Mesenchymal stem cell (in vitro differentiated cells and primary cell): ENCODE measurements at regions not wholly inside any gene's neighbourhood (a gene's known extent, or its start where the extent isn't known, plus 50 kb on each side); places are given as distances from the start of the nearest gene placed in this dataset.

Experiments
- DNase-seq: peaks from one replicate; pipeline ENCODE4 v3.0.0-alpha.2; 2013
- H2AFZ ChIP-seq: one replicate; pipeline ENCODE4 v1.6.1; 2013; ENCODE audit warnings: low read depth, mild to moderate bottlenecking, control low read depth, inconsistent platforms, low read length, moderate library complexity
- H2AK5ac ChIP-seq: 2 replicates; pipeline ENCODE4 v1.6.1; 2013; ENCODE audit warnings: low read length, moderate library complexity, mild to moderate bottlenecking, inconsistent platforms; ENCODE audit not compliant: severe bottlenecking
- H2BK120ac ChIP-seq: one replicate; pipeline ENCODE4 v1.6.1; 2013; ENCODE audit warnings: low read depth, mild to moderate bottlenecking, inconsistent platforms, low read length, moderate library complexity
- H2BK12ac ChIP-seq, 2 experiments: one replicate each; pipeline ENCODE4 v1.6.1; 2013; ENCODE audit warnings: inconsistent platforms in 2 of 2, low read length in 2 of 2, mild to moderate bottlenecking in 2 of 2, moderate library complexity in 2 of 2, control low read depth in 1 of 2
- H2BK15ac ChIP-seq: one replicate; pipeline ENCODE4 v1.6.1; 2013; ENCODE audit warnings: mild to moderate bottlenecking, low read depth, inconsistent platforms; ENCODE audit not compliant: poor library complexity, severe bottlenecking
- H2BK5ac ChIP-seq: 2 replicates; pipeline ENCODE4 v1.6.1; 2013; ENCODE audit warnings: low read depth, mild to moderate bottlenecking, low read length, control low read depth, inconsistent platforms; ENCODE audit not compliant: poor library complexity, severe bottlenecking
- H3K14ac ChIP-seq, 2 experiments: one replicate each; pipeline ENCODE4 v1.6.1; 2013; ENCODE audit warnings: inconsistent platforms in 2 of 2, low read length in 2 of 2, control low read depth in 1 of 2, mild to moderate bottlenecking in 1 of 2, moderate library complexity in 1 of 2
- H3K18ac ChIP-seq, 2 experiments: one replicate each; pipeline ENCODE4 v1.6.1; 2013; ENCODE audit warnings: inconsistent platforms in 2 of 2, low read length in 2 of 2, control low read depth in 1 of 2, low read depth in 1 of 2, mild to moderate bottlenecking in 1 of 2
- H3K23ac ChIP-seq, 2 experiments: one replicate each; pipeline ENCODE4 v1.6.1; 2013; ENCODE audit warnings: inconsistent platforms in 2 of 2, low read length in 2 of 2, mild to moderate bottlenecking in 2 of 2, moderate library complexity in 2 of 2, control low read depth in 1 of 2
- H3K27ac ChIP-seq: 2 replicates; pipeline ENCODE4 v1.5.1; 2013; ENCODE audit warnings: mild to moderate bottlenecking, moderate library complexity, low read length, control low read depth, inconsistent platforms; ENCODE audit not compliant: poor library complexity, severe bottlenecking
- H3K27me3 ChIP-seq, 2 experiments: 2 replicates each; pipeline versions ENCODE4 v1.6.1 to v1.7.0; 2013; ENCODE audit warnings: low read length in 2 of 2, mild to moderate bottlenecking in 2 of 2, moderate library complexity in 2 of 2, control low read depth in 1 of 2, inconsistent platforms in 1 of 2; ENCODE audit not compliant: control insufficient read depth in 1 of 2, insufficient read depth in 1 of 2
- H3K36me3 ChIP-seq, 2 experiments: 2 replicates each; pipeline versions ENCODE4 v1.6.1 to v1.7.0; 2013; ENCODE audit warnings: low read length in 2 of 2, control low read depth in 1 of 2, inconsistent platforms in 1 of 2, low read depth in 1 of 2, mild to moderate bottlenecking in 1 of 2; ENCODE audit not compliant: insufficient read depth in 2 of 2, control insufficient read depth in 1 of 2
- H3K4ac ChIP-seq, 2 experiments: one replicate each; pipeline ENCODE4 v1.6.1; 2013; ENCODE audit warnings: inconsistent platforms in 2 of 2, low read length in 2 of 2, mild to moderate bottlenecking in 2 of 2, moderate library complexity in 2 of 2, control low read depth in 1 of 2, low read depth in 1 of 2
- H3K4me1 ChIP-seq: 2 replicates; pipeline ENCODE4 v1.6.1; 2013; ENCODE audit warnings: low read depth, low read length, control low read depth; ENCODE audit not compliant: control insufficient read depth, insufficient read depth
- H3K4me2 ChIP-seq: 2 replicates; pipeline ENCODE4 v1.6.1; 2013; ENCODE audit warnings: low read length, mild to moderate bottlenecking, inconsistent platforms; ENCODE audit not compliant: poor library complexity, severe bottlenecking
- H3K4me3 ChIP-seq, 2 experiments: 2 replicates each; pipeline versions ENCODE4 v1.5.1 to v1.7.0; 2013; ENCODE audit warnings: low read length in 2 of 2, mild to moderate bottlenecking in 2 of 2, control low read depth in 1 of 2, low read depth in 1 of 2; ENCODE audit not compliant: insufficient read depth in 1 of 2
- H3K79me1 ChIP-seq: replicated peaks from 2 replicates; pipeline ENCODE4 v1.6.1; 2013; ENCODE audit warnings: mild to moderate bottlenecking, control low read depth, low read length, inconsistent platforms; ENCODE audit not compliant: poor library complexity, severe bottlenecking
- H3K9ac ChIP-seq: 2 replicates; pipeline ENCODE4 v1.7.0; 2013; ENCODE audit warnings: mild to moderate bottlenecking, low read length, moderate library complexity
- H3K9me3 ChIP-seq: 2 replicates; pipeline ENCODE4 v1.7.0; 2013; ENCODE audit warnings: mild to moderate bottlenecking, low read length; ENCODE audit not compliant: control insufficient read depth
- H4K8ac ChIP-seq: one replicate; pipeline ENCODE4 v1.6.1; 2013; ENCODE audit warnings: inconsistent platforms, mild to moderate bottlenecking, low read length, moderate library complexity
- H4K91ac ChIP-seq: one replicate; pipeline ENCODE4 v1.6.1; 2013; ENCODE audit warnings: mild to moderate bottlenecking, low read length, inconsistent platforms
- WGBS: methylation state at CpG from one replicate; pipeline ENCODE4 v1.1.7; 2013; ENCODE audit warnings: mixed read lengths; 5-methylcytosine and 5-hydroxymethylcytosine counted together

DNA sequence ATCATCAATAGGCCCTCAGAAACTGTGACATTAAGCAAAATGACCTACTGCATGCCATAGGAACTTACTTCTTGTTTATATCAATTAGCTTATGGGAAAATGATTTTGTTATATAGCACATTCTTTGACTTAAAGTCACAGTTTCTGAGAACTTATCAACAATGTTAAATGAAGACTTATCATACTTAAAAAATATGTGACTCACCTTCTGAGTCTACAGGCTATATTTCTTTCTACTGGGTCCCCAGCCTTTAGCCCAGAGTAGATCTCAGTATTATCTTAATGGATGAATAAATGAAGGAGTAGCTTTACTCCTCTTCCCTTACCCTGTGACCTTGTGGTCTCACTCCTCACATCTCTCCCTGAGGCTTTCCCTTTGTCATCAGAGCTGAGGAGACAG is 180.2 kb downstream of the MAFB start:
- Histone ChIP-seq H3K4me2 (no peak overlapping the region), H2BK120ac (no peak overlapping the region), H3K27ac (no peak overlapping the region), H3K18ac (no peak overlapping the region), H2BK12ac (no peak overlapping the region), H4K91ac (no peak overlapping the region), H3K79me1 (no peaks in the 10 kb centered on the region), H3K9ac (no peak overlapping the region), H2AFZ (no peak overlapping the region), H3K4ac (no peak overlapping the region), H3K9me3 (no peaks in the 10 kb centered on the region), H3K27me3 (no peaks in the 10 kb centered on the region), H4K8ac (no peak overlapping the region), H2AK5ac (no peak overlapping the region), H3K36me3 (no peaks in the 10 kb centered on the region), H3K14ac (no peak overlapping the region), H3K4me3 (no peak overlapping the region), H3K4me1 (peaks cover 18% of the 10 kb centered on the region), H2BK5ac (no peak overlapping the region), H3K23ac (no peak overlapping the region), H2BK15ac (no peak overlapping the region)
- no peak for DNase-seq

DNA sequence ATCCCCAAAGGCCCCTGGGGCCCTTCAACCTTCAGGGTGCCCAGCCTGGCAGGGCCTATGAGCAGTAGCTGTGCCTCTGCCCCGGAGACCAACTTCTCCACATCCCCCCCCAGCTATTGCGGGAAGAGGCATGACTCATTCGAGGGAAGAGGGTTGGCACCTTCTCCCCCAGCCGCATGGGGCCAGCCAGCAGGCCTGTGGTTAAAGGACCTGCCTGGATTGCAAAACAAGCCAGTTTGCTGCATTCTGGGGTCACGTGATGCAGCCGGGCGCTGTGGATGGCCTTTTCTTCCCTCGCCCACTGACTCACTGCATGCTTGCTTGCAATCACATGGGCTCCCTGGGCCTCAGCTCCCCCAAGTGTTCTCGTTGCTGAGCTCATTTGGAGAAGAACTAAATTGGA is 182.5 kb downstream of the MAFB start:
- Histone ChIP-seq H3K9ac (peak overlapping the region; percentile 65), H2BK12ac (peak overlapping the region; percentile 33 to 37), H2BK5ac (no peak overlapping the region), H3K23ac (no peak overlapping the region), H3K9me3 (no peaks in the 10 kb centered on the region), H4K91ac (no peak overlapping the region), H3K27me3 (no peaks in the 10 kb centered on the region), H3K4me2 (no peak overlapping the region), H3K36me3 (no peaks in the 10 kb centered on the region), H2BK120ac (peak overlapping the region; percentile 94), H3K79me1 (no peaks in the 10 kb centered on the region), H3K4ac (peak overlapping the region in 1 of 2 experiments; percentile 36), H3K27ac (peak overlapping the region; percentile 32), H2AK5ac (no peak overlapping the region), H3K4me3 (no peak overlapping the region), H3K14ac (no peak overlapping the region), H3K18ac (peak overlapping the region in 1 of 2 experiments; percentile 34), H2AFZ (no peak overlapping the region), H4K8ac (peak overlapping the region; percentile 24), H3K4me1 (peaks cover 17% of the 10 kb centered on the region), H2BK15ac (no peak overlapping the region)
- WGBS: 6% methylated on average over 8 of the region's 9 CpGs
- DNase-seq: peak; percentile 97

DNA sequence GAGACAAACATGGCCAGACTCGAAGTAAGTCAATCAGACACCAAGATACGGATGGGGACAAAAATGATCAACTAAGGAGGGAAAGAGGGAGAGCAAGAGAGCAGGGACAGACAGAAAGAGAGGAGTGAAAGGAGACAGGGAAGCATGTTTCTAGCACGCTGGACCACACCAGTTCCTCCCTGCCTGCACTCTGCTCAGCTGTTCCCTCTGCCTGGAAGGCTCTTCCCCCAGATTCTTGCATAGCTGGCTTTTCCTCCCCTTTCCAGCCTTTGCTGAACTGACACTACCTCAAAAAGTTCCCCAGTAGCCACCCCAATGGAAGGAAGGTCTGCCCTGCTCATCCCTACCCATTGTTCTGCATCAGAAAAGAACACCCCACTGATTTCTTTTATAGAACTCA is 185.9 kb downstream of the MAFB start:
- H3K23ac ChIP-seq: no peak overlapping the region
- no peak overlapping the region for H2BK120ac ChIP-seq
- H3K18ac ChIP-seq: peak overlapping the region in 1 of 2 experiments; percentile 44
- H3K14ac ChIP-seq: no peak overlapping the region
- H2AFZ ChIP-seq: no peak overlapping the region
- H4K8ac ChIP-seq: no peak overlapping the region
- DNase-seq: no peak
- no peaks in the 10 kb centered on the region for H3K79me1 ChIP-seq
- no peak overlapping the region for H3K9ac ChIP-seq
- no peak overlapping the region for H3K4me3 ChIP-seq
- H2BK15ac ChIP-seq: no peak overlapping the region
- H3K36me3 ChIP-seq: no peaks in the 10 kb centered on the region
- no peak overlapping the region for H3K27ac ChIP-seq
- H3K4me1 ChIP-seq: peaks cover 6% of the 10 kb centered on the region
- H3K27me3 ChIP-seq: no peaks in the 10 kb centered on the region
- no peak overlapping the region for H2BK5ac ChIP-seq
- H3K4me2 ChIP-seq: no peak overlapping the region
- WGBS: 77% methylated on average over 3 of the region's 3 CpGs
- H4K91ac ChIP-seq: no peak overlapping the region
- H3K9me3 ChIP-seq: no peaks in the 10 kb centered on the region
- no peak overlapping the region for H2BK12ac ChIP-seq
- H2AK5ac ChIP-seq: no peak overlapping the region
- H3K4ac ChIP-seq: no peak overlapping the region

DNA sequence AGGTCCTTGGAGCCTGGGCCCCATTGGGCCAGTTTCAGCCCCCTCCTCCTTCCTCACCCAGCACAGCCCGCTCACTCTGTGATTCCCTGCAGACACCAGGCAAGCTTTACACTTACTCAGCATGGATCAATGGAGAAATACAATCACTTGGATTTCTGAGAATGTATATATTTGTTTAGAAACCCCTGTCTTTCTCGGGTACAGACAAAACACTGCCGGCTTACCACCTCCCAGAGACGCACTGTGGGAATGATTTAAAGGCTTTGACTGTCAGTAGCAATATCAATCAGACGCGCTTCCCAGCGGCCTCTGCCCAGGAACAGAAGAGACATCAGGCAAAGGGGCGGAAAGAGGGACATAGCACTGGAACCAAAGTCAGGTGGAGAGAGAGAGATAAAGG is 186.5 kb downstream of the MAFB start:
- Histone ChIP-seq H4K8ac (no peak overlapping the region), H3K36me3 (no peaks in the 10 kb centered on the region), H2BK120ac (peak overlapping the region; percentile 71), H2BK12ac (peak overlapping the region in 1 of 2 experiments; percentile 38), H3K9ac (no peak overlapping the region), H2AFZ (no peak overlapping the region), H4K91ac (no peak overlapping the region), H2BK15ac (no peak overlapping the region), H3K4me1 (peaks cover 6% of the 10 kb centered on the region), H3K79me1 (no peaks in the 10 kb centered on the region), H3K4ac (no peak overlapping the region), H3K27me3 (no peaks in the 10 kb centered on the region), H3K23ac (no peak overlapping the region), H3K18ac (no peak overlapping the region), H3K9me3 (no peaks in the 10 kb centered on the region), H3K14ac (no peak overlapping the region), H2BK5ac (no peak overlapping the region), H2AK5ac (no peak overlapping the region), H3K4me2 (no peak overlapping the region), H3K4me3 (no peak overlapping the region), H3K27ac (no peak overlapping the region)
- WGBS: 56% methylated on average over 7 of the region's 8 CpGs
- no peak for DNase-seq
